ENCODE measurements at regions not wholly inside any gene's neighbourhood (a gene's known extent, or its start where the extent isn't known, plus 50 kb on each side); places are given as distances from the start of the nearest gene placed in this dataset.
"Not testable (repeated sequence)": the region's sequence is repeated elsewhere in the genome, so short reads cannot be mapped to it uniquely, and the experiment has no call there.

GRCh38 chr18:8912348-8913326, 189.9 kb upstream of the NDUFV2 start:
- no peak for DNase-seq (ENCODE audit: low read depth in 2 of 2)

GRCh38 chr18:8913606-8914403, 188.7 kb upstream of the NDUFV2 start:
- not testable (repeated sequence) for DNase-seq (ENCODE audit: low read depth in 2 of 2)

- not testable (repeated sequence) for DNase-seq (ENCODE audit: low read depth in 2 of 2)
Measured at GRCh38 chr18:8914404-8915264, 187.9 kb upstream of the NDUFV2 start.

GRCh38 chr18:8920856-8921787, 181.4 kb upstream of the NDUFV2 start:
- not testable (repeated sequence) for DNase-seq (ENCODE audit: low read depth in 2 of 2)

- DNase-seq (ENCODE audit: low read depth in 2 of 2) = no peak
Measured at GRCh38 chr18:8926464-8926863, 176.0 kb upstream of the NDUFV2 start.

GRCh38 chr18:8928044-8928443, 174.5 kb upstream of the NDUFV2 start:
- no peak for DNase-seq (ENCODE audit: low read depth in 2 of 2)

GRCh38 chr18:8928847-8929780, 173.4 kb upstream of the NDUFV2 start:
- DNase-seq (ENCODE audit: low read depth in 2 of 2) = no peak

GRCh38 chr18:8930990-8931616, 171.4 kb upstream of the NDUFV2 start:
- no peak for DNase-seq (ENCODE audit: low read depth in 2 of 2)

- DNase-seq (ENCODE audit: low read depth in 2 of 2) = no peak
Measured at GRCh38 chr18:8932866-8933265, 169.6 kb upstream of the NDUFV2 start.

- DNase-seq (ENCODE audit: low read depth in 2 of 2) = no peak
Measured at GRCh38 chr18:8933714-8934284, 168.7 kb upstream of the NDUFV2 start.

- DNase-seq (ENCODE audit: low read depth in 2 of 2) = not testable (repeated sequence)
Measured at GRCh38 chr18:8935346-8935745, 167.2 kb upstream of the NDUFV2 start.

GRCh38 chr18:8936619-8937018, 165.9 kb upstream of the NDUFV2 start:
- no peak for DNase-seq (ENCODE audit: low read depth in 2 of 2)

- DNase-seq (ENCODE audit: low read depth in 2 of 2) = no peak
Measured at GRCh38 chr18:8937160-8938094, 165.1 kb upstream of the NDUFV2 start.

GRCh38 chr18:8938817-8939216, 163.7 kb upstream of the NDUFV2 start:
- DNase-seq (ENCODE audit: low read depth in 2 of 2) = peak; percentile 20 to 77

- no peak for DNase-seq (ENCODE audit: low read depth in 2 of 2)
Measured at GRCh38 chr18:8942021-8942908, 160.2 kb upstream of the NDUFV2 start.

GRCh38 chr18:8942909-8943545, 159.5 kb upstream of the NDUFV2 start:
- DNase-seq (ENCODE audit: low read depth in 2 of 2) = no peak

Data from lung microvascular endothelial cell (primary cell).